ENCODE measurements at regions not wholly inside any gene's neighbourhood (a gene's known extent, or its start where the extent isn't known, plus 50 kb on each side); places are given as distances from the start of the nearest gene placed in this dataset.
"Not testable (repeated sequence)": the region's sequence is repeated elsewhere in the genome, so short reads cannot be mapped to it uniquely, and the experiment has no call there.

GRCh38 chr4:162836773-162837172, 329.9 kb downstream of the NAF1 start:
- H3K9me3 ChIP-seq: peaks cover 0 to 2% of the 10 kb centered on the region in 2 donors
- intact Hi-C loops (cut with DNase I): no loop called here
- H3K36me3 ChIP-seq: no peaks in the 10 kb centered on the region
- DNase-seq (no peak), ATAC-seq (no peak)
- H3K27ac ChIP-seq: no peak overlapping the region
- no peak overlapping the region for H3K4me3 ChIP-seq
- H3K4me1 ChIP-seq: no peaks in the 10 kb centered on the region
- TF ChIP-seq CTCF (IDR thresholded peaks at IDR 0.05): no peak
- H3K27me3 ChIP-seq: no peaks in the 10 kb centered on the region

GRCh38 chr4:162836258-162836657, 330.4 kb downstream of the NAF1 start:
- H3K27ac ChIP-seq: not testable (repeated sequence)

GRCh38 chr4:162830899-162831298, 335.8 kb downstream of the NAF1 start:
- no peak for TF ChIP-seq CTCF (IDR thresholded peaks at IDR 0.05)
- Histone ChIP-seq H3K36me3 (no peaks in the 10 kb centered on the region), H3K4me1 (no peaks in the 10 kb centered on the region), H3K27me3 (no peaks in the 10 kb centered on the region), H3K9me3 (peaks cover 0 to 2% of the 10 kb centered on the region in 2 donors), H3K4me3 (no peak overlapping the region), H3K27ac (no peak overlapping the region)
- intact Hi-C loops (cut with DNase I): no loop called here
- no peak for ATAC-seq
- DNase-seq: no peak

More at GRCh38 chr4:162836258-162836657, 330.4 kb downstream of the NAF1 start:
- intact Hi-C loops (cut with DNase I); H3K4me1 ChIP-seq; H3K36me3 ChIP-seq; H3K9me3 ChIP-seq; ATAC-seq; H3K4me3 ChIP-seq; DNase-seq; H3K27me3 ChIP-seq: not testable (repeated sequence)

GRCh38 chr4:162817374-162817773, 349.3 kb downstream of the NAF1 start:
- DNase-seq; intact Hi-C loops (cut with DNase I); H3K27ac ChIP-seq: not testable (repeated sequence)

GRCh38 chr4:162804351-162804924, 362.3 kb downstream of the NAF1 start:
- Histone ChIP-seq H3K4me3 (no peak overlapping the region), H3K9me3 (peaks cover 0 to 4% of the 10 kb centered on the region in 2 donors), H3K36me3 (no peaks in the 10 kb centered on the region), H3K4me1 (no peaks in the 10 kb centered on the region), H3K27me3 (no peaks in the 10 kb centered on the region), H3K27ac (no peak overlapping the region)
- no peak for ATAC-seq
- DNase-seq: no peak
- intact Hi-C loops (cut with DNase I): no loop called here
- no peak for TF ChIP-seq CTCF (IDR thresholded peaks at IDR 0.05)

More at GRCh38 chr4:162817374-162817773, 349.3 kb downstream of the NAF1 start:
- peaks cover 0 to 19% of the 10 kb centered on the region in 2 donors for H3K9me3 ChIP-seq
- not testable (repeated sequence) for H3K27me3 ChIP-seq, H3K4me3 ChIP-seq, H3K4me1 ChIP-seq, H3K36me3 ChIP-seq, ATAC-seq

- intact Hi-C loops (cut with DNase I): no loop called here
- H3K4me3 ChIP-seq: no peak overlapping the region
- H3K36me3 ChIP-seq: no peaks in the 10 kb centered on the region
- peaks cover 0 to 4% of the 10 kb centered on the region in 2 donors for H3K9me3 ChIP-seq
- no peak for TF ChIP-seq CTCF (IDR thresholded peaks at IDR 0.05)
- no peaks in the 10 kb centered on the region for H3K27me3 ChIP-seq
- no peak for DNase-seq
- H3K27ac ChIP-seq: no peak overlapping the region
- no peaks in the 10 kb centered on the region for H3K4me1 ChIP-seq
- no peak for ATAC-seq
Measured at GRCh38 chr4:162803378-162803777, 363.3 kb downstream of the NAF1 start.

All from left lung (tissue), 4 donors.